HG03521 (cell line): ENCODE measurements at regions not wholly inside any gene's neighbourhood (a gene's known extent, or its start where the extent isn't known, plus 50 kb on each side); places are given as distances from the start of the nearest gene placed in this dataset.
"Not testable (repeated sequence)": the region's sequence is repeated elsewhere in the genome, so short reads cannot be mapped to it uniquely, and the experiment has no call there.

ENCODE experiments used
- ATAC-seq: cut with Tn5 transposase; IDR thresholded peaks from one replicate; pipeline ENCODE4 v1.9.1; 2021; ENCODE audit warnings: mild to moderate bottlenecking, moderate library complexity; ENCODE audit not compliant: unreplicated experiment

- ATAC-seq = no peak
These were observed 532.4 kb upstream of the ITGA1 start for GRCh38 chr5:52255308-52255707.

GRCh38 chr5:52262844-52263243 lies 524.9 kb upstream of the ITGA1 start:
- ATAC-seq = no peak

- ATAC-seq = no peak
These were observed 518.3 kb upstream of the ITGA1 start for GRCh38 chr5:52269401-52269800.

- ATAC-seq = no peak
These were observed 517.9 kb upstream of the ITGA1 start for GRCh38 chr5:52269859-52270258.

GRCh38 chr5:52275639-52276038 lies 512.1 kb upstream of the ITGA1 start:
- ATAC-seq = no peak

DNA sequence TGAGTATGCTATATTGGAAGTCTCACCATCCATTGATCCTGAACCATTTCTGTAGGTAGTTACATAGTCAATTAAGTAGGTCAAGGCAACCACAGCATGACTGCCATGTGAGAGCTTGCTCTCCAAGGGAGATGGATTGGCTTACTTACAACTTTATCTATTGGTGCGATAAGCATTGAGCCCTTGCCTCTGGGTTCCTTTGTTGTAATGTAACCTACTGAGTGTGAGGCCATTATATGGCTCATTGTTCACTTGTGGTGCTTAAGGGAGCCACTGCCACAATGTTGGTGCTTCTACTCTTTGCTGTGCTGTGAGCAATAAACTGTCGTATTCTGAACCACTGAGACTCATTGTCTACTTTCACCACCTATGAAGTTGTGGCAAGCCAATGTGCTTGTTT lies 510.6 kb upstream of the ITGA1 start:
- ATAC-seq = no peak

GRCh38 chr5:52282647-52283046 lies 505.1 kb upstream of the ITGA1 start:
- ATAC-seq = no peak

DNA sequence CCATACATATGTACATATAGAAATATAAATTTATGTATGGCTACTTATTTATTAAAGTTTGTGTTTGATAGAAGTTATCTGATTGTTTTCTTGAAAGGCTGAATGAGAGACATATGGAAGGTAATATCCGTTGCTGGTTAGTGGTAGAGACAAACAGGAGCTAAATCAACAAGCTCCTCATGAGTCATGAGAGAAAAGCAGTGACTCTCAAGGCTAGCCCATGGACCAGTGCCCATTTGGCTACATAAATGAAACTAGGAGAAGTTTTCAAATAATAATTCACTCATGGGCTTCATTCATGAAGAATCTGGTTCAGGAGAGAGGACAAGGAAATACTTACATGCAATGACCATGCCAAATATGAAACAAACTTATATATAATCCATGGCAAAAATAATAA lies 504.5 kb upstream of the ITGA1 start:
- no peak for ATAC-seq

- ATAC-seq = no peak
These were observed 486.9 kb upstream of the ITGA1 start for GRCh38 chr5:52300703-52301372.

DNA sequence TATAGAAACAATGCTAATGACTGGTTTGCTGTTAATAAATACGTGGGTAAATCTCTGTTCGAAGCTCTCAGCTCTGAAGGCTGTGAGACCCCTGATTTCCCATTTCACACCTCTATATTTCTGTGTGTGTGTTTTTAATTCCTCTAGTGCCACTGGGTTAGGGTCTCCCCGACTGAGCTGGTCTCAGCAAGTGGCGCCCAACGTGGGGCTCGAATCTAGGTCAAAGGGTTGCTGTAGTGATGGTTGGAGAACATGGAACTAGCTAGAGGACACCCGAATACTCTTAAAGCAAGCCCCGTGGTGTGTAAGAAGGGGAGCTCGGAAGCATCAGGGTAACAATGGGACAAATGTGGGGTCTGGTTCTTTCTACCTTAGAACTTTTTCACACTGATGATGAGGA lies 482.9 kb upstream of the ITGA1 start:
- ATAC-seq = not testable (repeated sequence)

GRCh38 chr5:52328220-52328806 lies 459.4 kb upstream of the ITGA1 start:
- no peak for ATAC-seq

GRCh38 chr5:52331725-52332124 lies 456.0 kb upstream of the ITGA1 start:
- no peak for ATAC-seq

DNA sequence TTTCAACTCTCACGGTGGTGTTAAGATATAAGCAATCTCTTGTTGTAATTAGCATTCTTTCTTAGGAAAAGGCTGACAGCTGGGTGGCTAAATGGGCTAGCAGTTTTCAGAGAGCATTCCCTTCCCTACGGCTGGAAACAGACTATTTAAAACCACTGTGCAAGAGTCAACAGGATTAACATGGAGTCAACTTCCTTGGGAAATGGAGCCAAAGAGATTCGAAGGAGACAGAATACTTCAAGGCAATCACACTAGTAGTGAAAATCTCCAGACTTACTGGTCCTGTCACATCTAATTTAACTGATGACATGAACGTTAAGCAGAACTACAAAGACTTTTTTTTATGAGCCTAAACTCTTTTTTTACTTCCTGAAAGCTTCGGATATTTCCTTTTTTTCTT lies 453.3 kb upstream of the ITGA1 start:
- no peak for ATAC-seq

DNA sequence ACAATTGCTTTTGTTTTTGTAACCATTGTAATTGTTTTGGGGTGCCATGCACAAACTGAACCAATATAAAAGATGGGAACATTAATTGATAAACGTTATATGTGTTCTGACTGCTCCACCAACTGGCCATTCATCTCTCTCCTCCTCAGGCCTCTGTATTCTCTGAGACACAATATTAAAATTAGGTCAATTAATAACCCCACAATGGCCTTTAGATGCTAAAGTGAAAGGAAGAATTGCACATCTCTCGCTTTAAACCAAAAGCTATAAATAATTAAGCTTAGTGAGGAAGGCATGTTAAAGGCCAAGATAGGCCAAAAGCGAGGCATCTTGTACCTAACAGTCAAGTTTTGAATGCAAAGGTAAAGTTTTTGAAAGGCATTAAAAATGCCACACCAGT lies 448.4 kb upstream of the ITGA1 start:
- ATAC-seq = peak; percentile 69

DNA sequence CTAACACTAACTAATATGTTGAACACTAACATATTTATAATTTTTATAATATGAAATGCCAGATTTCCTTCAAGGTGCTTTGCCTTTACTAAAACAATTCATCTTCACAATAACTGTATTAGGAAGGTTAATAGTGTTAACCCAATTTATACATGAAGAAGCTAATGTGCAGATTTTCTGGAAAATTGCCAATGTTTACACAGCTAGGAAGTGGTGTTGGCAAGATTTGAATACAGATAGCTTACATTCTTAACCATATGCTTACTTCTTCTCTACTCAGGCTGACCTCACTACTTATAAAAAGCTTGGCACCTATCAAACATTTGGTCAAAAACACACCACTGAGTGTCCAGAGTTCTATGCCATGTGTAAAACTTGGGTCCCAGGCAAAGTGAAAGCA lies 445.4 kb upstream of the ITGA1 start:
- ATAC-seq = no peak

DNA sequence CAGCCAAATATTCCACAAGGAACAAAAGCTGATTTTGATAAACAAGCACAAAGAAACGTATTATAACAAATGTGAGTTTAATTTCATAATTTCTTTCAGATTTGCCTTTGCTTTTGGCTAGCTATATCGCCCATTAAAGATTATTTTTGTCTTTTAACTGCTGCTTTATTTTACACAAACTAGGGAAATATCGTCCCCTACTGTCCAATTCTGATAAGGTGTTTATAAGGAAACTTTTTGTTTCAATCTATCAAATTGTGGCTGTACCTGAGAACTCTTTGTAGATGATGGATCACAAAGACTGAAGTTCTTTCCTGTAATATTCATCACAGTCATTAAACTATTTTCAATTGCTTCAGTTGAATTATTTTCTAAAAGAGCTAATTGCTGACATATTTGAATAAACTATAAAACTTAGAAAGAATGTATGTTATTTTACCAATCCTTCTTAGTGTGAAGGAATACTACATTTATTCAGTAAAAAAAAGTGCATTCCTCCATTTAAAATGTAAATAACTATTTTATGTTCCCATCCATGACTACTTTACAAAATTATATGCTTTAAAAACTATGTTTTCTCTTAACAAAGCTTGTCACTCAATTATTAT lies 431.3 kb upstream of the ITGA1 start:
- ATAC-seq = no peak

GRCh38 chr5:52359261-52359660 lies 428.5 kb upstream of the ITGA1 start:
- ATAC-seq = no peak

GRCh38 chr5:52360985-52361384 lies 426.7 kb upstream of the ITGA1 start:
- no peak for ATAC-seq

DNA sequence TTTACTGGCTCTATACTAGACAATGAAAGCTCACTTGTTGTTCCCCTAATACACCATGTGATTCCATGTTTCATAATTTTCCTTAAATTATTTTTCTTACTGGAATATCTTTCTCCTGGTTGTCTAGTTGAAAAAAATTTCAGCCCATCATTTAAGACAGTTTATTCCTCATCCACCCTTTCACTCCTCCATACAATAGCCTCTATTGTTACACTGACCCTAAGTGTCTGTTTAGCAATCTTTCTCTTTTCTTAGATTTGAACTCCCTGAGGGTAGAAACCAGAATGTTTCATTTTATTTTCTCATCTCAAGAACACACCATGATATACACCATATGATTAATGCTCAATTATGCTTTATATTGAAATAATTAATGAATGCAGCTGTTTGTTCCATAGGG lies 413.4 kb upstream of the ITGA1 start:
- no peak for ATAC-seq

DNA sequence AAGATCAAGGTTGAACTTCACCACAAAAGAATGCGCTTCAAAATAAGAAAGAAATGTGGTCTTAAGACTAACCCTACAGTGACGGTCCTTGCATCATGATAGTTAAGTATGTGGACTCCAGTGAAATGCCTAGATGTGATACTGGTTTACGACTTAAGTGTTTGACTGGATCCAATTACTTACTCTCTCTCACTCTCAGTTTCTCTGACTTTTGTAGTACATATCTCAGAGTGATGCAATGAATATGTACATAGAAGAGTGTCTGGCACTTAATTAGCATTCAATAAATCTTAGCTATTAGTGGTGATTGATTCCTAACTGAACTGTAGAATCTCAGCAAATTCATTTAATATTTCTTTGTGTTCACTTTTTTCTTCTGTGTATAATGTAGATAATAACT lies 411.7 kb upstream of the ITGA1 start:
- no peak for ATAC-seq

GRCh38 chr5:52376592-52376991 lies 411.1 kb upstream of the ITGA1 start:
- no peak for ATAC-seq

DNA sequence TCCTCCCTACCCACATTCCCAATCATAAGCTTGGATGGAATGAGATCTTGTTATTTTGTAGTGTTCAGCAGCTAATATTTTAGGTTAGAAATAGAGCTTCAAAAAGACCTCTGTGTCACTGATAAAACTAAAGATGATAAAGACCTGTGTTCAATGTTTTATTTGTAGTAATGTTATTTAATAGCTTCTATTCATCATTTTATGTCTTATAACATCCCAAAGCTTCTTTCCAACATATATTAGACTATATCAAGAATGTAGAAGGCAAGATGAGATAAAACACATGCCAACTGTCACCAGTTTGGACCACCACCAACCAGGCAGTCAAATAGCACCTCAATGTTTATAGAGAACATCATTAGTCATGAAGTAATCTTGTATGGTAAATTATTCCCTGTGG lies 409.5 kb upstream of the ITGA1 start:
- no peak for ATAC-seq

GRCh38 chr5:52388349-52388748 lies 399.4 kb upstream of the ITGA1 start:
- ATAC-seq = no peak
